Smooth muscle cell (in vitro differentiated cells): ENCODE measurements at regions not wholly inside any gene's neighbourhood (a gene's known extent, or its start where the extent isn't known, plus 50 kb on each side); places are given as distances from the start of the nearest gene placed in this dataset.
A peak's percentile ranks its signal among the peaks of the same experiment; 100 is the strongest.

Experiments
- DNase-seq: peaks from one replicate; lab custom pipeline; 2025; ENCODE audit not compliant: unreplicated experiment; lab: John Stamatoyannopoulos, UW
- H2AFZ ChIP-seq: fragments of 200-600 bp; sonication (generic); 2 replicates; pipeline ENCODE4 v1.6.0; 2016; ENCODE audit warnings: antibody characterized with exemption, low read depth, mild to moderate bottlenecking
- H3F3A ChIP-seq: fragments of 200-600 bp; sonication (generic); 2 replicates; pipeline ENCODE4 v1.6.0; 2017; ENCODE audit warnings: antibody characterized with exemption, low read depth
- H3K27ac ChIP-seq: fragments of 200-600 bp; sonication (generic); 2 replicates; pipeline ENCODE4 v1.5.1; 2016; ENCODE audit warnings: low read depth, mild to moderate bottlenecking
- H3K27me3 ChIP-seq: fragments of 200-600 bp; sonication (generic); 2 replicates; pipeline ENCODE4 v1.6.1; 2016; ENCODE audit warnings: low read depth, mild to moderate bottlenecking
- H3K36me3 ChIP-seq: fragments of 200-600 bp; sonication (generic); 2 replicates; pipeline ENCODE4 v1.5.1; 2016; ENCODE audit warnings: low read depth
- H3K4me1 ChIP-seq: fragments of 200-600 bp; sonication (generic); 2 replicates; pipeline ENCODE4 v1.5.1; 2016; ENCODE audit warnings: low read depth
- H3K4me2 ChIP-seq: fragments of 200-600 bp; sonication (generic); 2 replicates; pipeline ENCODE4 v1.6.0; 2016; ENCODE audit warnings: mild to moderate bottlenecking
- H3K4me3 ChIP-seq: fragments of 200-600 bp; sonication (generic); 2 replicates; pipeline ENCODE4 v1.5.1; 2016; ENCODE audit warnings: mild to moderate bottlenecking
- H3K79me2 ChIP-seq: fragments of 200-600 bp; sonication (generic); 2 replicates; pipeline ENCODE4 v1.6.0; 2016; ENCODE audit warnings: low read depth, mild to moderate bottlenecking
- H3K9ac ChIP-seq: fragments of 200-600 bp; sonication (generic); 2 replicates; pipeline ENCODE4 v1.6.0; 2016; ENCODE audit warnings: low read depth
- H3K9me3 ChIP-seq: fragments of 200-600 bp; sonication (generic); replicated peaks from 2 replicates; pipeline ENCODE4 v1.5.1; 2016; ENCODE audit warnings: low read depth
- H4K20me1 ChIP-seq: fragments of 200-600 bp; sonication (generic); 2 replicates; pipeline ENCODE4 v1.6.0; 2016; ENCODE audit warnings: low read depth
- CTCF ChIP-seq: fragments of 200-600 bp; sonication (generic); IDR thresholded peaks from 2 replicates; pipeline ENCODE4 v1.5.1; 2017; ENCODE audit warnings: borderline replicate concordance, mild to moderate bottlenecking, antibody characterized with exemption; ENCODE audit not compliant: insufficient read depth, poor library complexity, severe bottlenecking
- WGBS: methylation state at CpG from one replicate; pipeline ENCODE4 v1.1.7; 2016; ENCODE audit warnings: low lambda C conversion rate; 5-methylcytosine and 5-hydroxymethylcytosine counted together

- Histone ChIP-seq H3F3A (peaks cover 7% of the 10 kb centered on the region), H3K79me2 (no peaks in the 10 kb centered on the region), H3K4me1 (peaks cover 24% of the 10 kb centered on the region), H3K4me2 (peak overlapping the region; percentile 68), H4K20me1 (peaks cover 85% of the 10 kb centered on the region), H3K9ac (no peak overlapping the region), H3K27ac (peak overlapping the region; percentile 49), H3K27me3 (no peaks in the 10 kb centered on the region), H3K4me3 (no peak overlapping the region), H2AFZ (no peak overlapping the region), H3K36me3 (no peaks in the 10 kb centered on the region), H3K9me3 (no peaks in the 10 kb centered on the region)
- 41% methylated on average over 8 of the region's 8 CpGs for WGBS
- no peak for DNase-seq
- TF ChIP-seq CTCF = no peak
Observed at GRCh38 chr16:85524365-85524629, 88.8 kb upstream of the GSE1 start.

- no peak overlapping the region for H3K9ac ChIP-seq
- whole genome bisulfite sequencing = 42% methylated on average over 29 of the region's 29 CpGs
- no peaks in the 10 kb centered on the region for H3K36me3 ChIP-seq
- H3K27me3 ChIP-seq = no peaks in the 10 kb centered on the region
- H3K9me3 ChIP-seq = no peaks in the 10 kb centered on the region
- DNase-seq = no peak
- peaks cover 24% of the 10 kb centered on the region for H3K4me1 ChIP-seq
- no peak for TF ChIP-seq CTCF
- peak overlapping the region; percentile 49 for H3K27ac ChIP-seq
- H3F3A ChIP-seq = peaks cover 7% of the 10 kb centered on the region
- no peak overlapping the region for H3K4me3 ChIP-seq
- peaks cover 90% of the 10 kb centered on the region for H4K20me1 ChIP-seq
- H2AFZ ChIP-seq = no peak overlapping the region
- H3K4me2 ChIP-seq = peak overlapping the region; percentile 58
- H3K79me2 ChIP-seq = no peaks in the 10 kb centered on the region
Observed at GRCh38 chr16:85524630-85525419, 88.3 kb upstream of the GSE1 start.

- Histone ChIP-seq H4K20me1 (peaks cover 96% of the 10 kb centered on the region), H2AFZ (no peak overlapping the region), H3K4me1 (peaks cover 24% of the 10 kb centered on the region), H3K27me3 (no peaks in the 10 kb centered on the region), H3K9ac (no peak overlapping the region), H3K79me2 (no peaks in the 10 kb centered on the region), H3K4me3 (no peak overlapping the region), H3K4me2 (peak overlapping the region; percentile 58), H3K36me3 (no peaks in the 10 kb centered on the region), H3F3A (peaks cover 7% of the 10 kb centered on the region), H3K27ac (peak overlapping the region; percentile 49), H3K9me3 (no peaks in the 10 kb centered on the region)
- WGBS = 81% methylated on average over 12 of the region's 12 CpGs
- no peak for DNase-seq
- TF ChIP-seq CTCF = no peak
Observed at GRCh38 chr16:85525420-85526184, 87.5 kb upstream of the GSE1 start.
